22Rv1 (cell line): ENCODE measurements at regions not wholly inside any gene's neighbourhood (a gene's known extent, or its start where the extent isn't known, plus 50 kb on each side); places are given as distances from the start of the nearest gene placed in this dataset.

Experiments used
- CTCF ChIP-seq: fragments of 450-650 bp; IDR thresholded peaks from 2 replicates; pipeline ENCODE4 v1.5.1; 2017; ENCODE audit warnings: mild to moderate bottlenecking
- ZFX ChIP-seq: fragments of 450-650 bp; IDR thresholded peaks from 2 replicates; pipeline ENCODE4 v1.6.1; 2017; ENCODE audit warnings: antibody characterized with exemption, borderline replicate concordance

DNA sequence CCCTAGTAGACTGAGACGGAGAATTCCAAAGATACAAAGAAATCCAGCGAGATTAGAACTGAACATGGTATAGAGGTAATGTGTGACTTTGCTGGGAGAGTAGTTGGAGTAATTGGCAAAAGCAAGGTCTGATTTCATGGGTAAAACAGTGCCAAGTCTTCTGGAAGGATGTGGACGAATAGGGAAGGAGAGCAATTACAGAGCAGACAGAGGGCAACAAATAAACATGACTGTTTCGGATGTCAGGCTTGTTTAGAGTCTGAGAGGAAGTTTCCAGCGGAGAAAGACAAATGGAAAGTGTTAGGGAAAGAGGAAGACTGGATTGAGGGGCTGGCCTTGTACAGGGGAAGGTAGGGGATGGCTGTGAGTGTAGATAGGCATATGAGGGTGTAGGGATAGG lies 190.4 kb upstream of the ADRA1D start:
- no peak for TF ChIP-seq CTCF
- TF ChIP-seq ZFX: no peak
